ENCODE measurements at regions not wholly inside any gene's neighbourhood (a gene's known extent, or its start where the extent isn't known, plus 50 kb on each side); places are given as distances from the start of the nearest gene placed in this dataset.

DNA sequence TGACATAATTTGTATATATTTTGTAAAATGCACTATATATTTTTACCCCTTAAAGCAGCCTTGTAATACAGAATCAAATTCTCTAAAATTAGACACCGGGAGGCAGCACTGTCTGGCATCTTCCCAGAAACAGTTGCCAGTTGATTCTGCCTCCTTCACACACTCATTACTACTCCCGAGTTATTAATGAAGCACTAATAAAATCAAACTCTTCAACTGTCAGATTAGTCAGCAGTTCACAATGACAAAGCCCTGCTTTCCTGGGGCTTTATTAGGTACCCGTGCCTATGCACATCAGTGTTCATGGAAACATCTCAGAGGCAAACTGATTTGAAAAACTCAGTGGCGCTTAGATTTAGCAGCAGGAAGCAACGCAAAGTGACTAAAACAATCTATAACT is 103.5 kb upstream of the VEGFC start:
- no peak for TF ChIP-seq CTCF (IDR thresholded peaks at IDR 0.05; ENCODE audit: low read depth, low read length)
- DNase-seq (ENCODE audit: low read depth in 2 of 2) = peak in 1 of 2 donors; percentile 8
- no peak overlapping the region for H3K4me3 ChIP-seq (replicated peaks in 1 of 2; ENCODE audit: low read depth in 2 of 2, low read length in 2 of 2)

DNA sequence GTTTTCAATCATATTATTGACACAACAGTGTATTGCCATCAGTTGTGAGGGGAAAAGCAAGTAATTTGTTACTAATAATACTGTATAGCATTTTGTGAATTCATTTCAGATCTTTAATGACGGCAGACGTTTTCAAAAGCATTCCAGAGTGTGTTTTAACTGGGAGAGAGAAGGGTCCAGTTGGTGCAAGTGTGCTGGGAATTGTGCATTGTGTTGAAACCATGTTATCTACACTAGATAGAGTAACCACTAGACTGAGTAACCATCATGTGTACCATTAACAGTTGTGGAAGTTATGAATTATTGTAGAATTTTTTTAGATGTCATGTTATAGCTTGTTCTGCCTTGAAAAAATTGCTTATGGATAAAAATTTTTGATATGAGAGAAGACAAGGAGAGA is 104.5 kb upstream of the VEGFC start:
- H3K4me3 ChIP-seq (replicated peaks in 1 of 2; ENCODE audit: low read depth in 2 of 2, low read length in 2 of 2) = no peak overlapping the region
- peak in 1 of 2 donors; percentile 26 for DNase-seq (ENCODE audit: low read depth in 2 of 2)
- TF ChIP-seq CTCF (IDR thresholded peaks at IDR 0.05; ENCODE audit: low read depth, low read length) = no peak

- DNase-seq (ENCODE audit: low read depth in 2 of 2) = no peak
- no peak for TF ChIP-seq CTCF (IDR thresholded peaks at IDR 0.05; ENCODE audit: low read depth, low read length)
These were observed 106.1 kb upstream of the VEGFC start for GRCh38 chr4:176898791-176899190.

GRCh38 chr4:176902710-176903323 is 110.1 kb upstream of the VEGFC start:
- peak; percentile 62 to 94 for DNase-seq (ENCODE audit: low read depth in 2 of 2)
- H3K4me3 ChIP-seq (replicated peaks in 1 of 2; ENCODE audit: low read depth in 2 of 2, low read length in 2 of 2) = peak overlapping the region in 1 of 2 donors; percentile 3
- TF ChIP-seq CTCF (IDR thresholded peaks at IDR 0.05; ENCODE audit: low read depth, low read length) = no peak

More at GRCh38 chr4:176898791-176899190, 106.1 kb upstream of the VEGFC start:
- H3K4me3 ChIP-seq (replicated peaks in 1 of 2; ENCODE audit: low read depth in 2 of 2, low read length in 2 of 2) = no peak overlapping the region

DNA sequence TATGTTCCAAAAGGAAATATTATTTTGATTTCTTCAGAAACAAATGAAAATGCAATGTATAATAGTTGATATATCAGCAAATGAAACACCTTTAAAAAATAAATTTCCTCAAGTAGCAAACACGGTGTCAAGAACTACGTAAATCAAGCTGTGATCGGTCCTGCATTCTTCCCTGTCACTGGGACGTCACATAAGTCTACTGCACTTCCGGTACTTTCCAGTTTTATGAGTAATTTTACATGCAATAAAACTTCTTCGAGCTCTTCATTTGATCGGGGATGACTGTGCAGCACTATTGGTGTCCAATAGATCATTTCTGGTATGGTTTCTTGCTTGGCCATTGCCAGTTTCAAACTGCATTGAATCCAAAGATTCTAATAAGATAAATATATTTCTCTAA is 114.0 kb upstream of the VEGFC start:
- peak in 1 of 2 donors; percentile 49 for DNase-seq (ENCODE audit: low read depth in 2 of 2)
- no peak overlapping the region for H3K4me3 ChIP-seq (replicated peaks in 1 of 2; ENCODE audit: low read depth in 2 of 2, low read length in 2 of 2)
- TF ChIP-seq CTCF (IDR thresholded peaks at IDR 0.05; ENCODE audit: low read depth, low read length) = no peak

DNA sequence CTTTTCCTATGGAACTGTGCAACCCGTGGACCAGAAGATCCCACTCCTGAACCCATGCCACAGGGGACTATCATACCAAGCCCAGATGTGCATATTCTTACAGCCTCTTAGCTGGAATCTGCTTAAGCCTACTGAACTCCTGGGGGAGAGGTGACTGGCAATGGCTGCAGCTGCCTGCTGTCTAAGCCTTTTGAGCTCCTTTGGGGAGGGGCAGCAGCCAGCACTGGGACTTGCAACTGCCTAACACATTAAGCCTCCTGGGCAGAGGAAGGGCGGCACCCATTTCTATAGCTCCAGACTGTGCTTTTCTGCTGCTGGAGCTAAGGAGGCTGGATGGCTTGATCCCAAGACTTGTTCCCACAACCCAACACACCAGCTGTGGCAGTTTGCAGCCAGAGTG is 117.9 kb upstream of the VEGFC start:
- H3K4me3 ChIP-seq (replicated peaks in 1 of 2; ENCODE audit: low read depth in 2 of 2, low read length in 2 of 2) = no peak overlapping the region
- no peak for DNase-seq (ENCODE audit: low read depth in 2 of 2)
- no peak for TF ChIP-seq CTCF (IDR thresholded peaks at IDR 0.05; ENCODE audit: low read depth, low read length)

DNA sequence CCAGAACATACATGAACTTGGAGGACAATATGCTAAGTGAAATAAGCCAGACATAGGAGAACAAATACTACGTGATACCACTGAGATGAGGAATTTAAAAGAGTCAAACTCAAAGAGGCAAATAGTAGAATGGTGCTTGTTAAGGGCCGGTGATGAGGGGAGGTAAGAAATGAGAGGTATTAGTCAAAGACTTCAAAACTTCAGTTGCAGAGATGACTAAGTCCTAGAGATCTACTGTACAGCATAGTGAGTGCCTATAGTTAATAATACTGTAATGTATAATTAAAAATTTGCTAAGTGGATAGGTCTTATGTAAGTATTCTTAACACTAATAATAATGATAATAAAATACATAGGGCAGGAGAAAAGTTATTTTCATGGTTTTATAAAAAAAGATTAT is 126.9 kb upstream of the VEGFC start:
- no peak for TF ChIP-seq CTCF (IDR thresholded peaks at IDR 0.05; ENCODE audit: low read depth, low read length)
- DNase-seq (ENCODE audit: low read depth in 2 of 2) = peak in 1 of 2 donors; percentile 15
- H3K4me3 ChIP-seq (replicated peaks in 1 of 2; ENCODE audit: low read depth in 2 of 2, low read length in 2 of 2) = no peak overlapping the region
